ENCODE measurements at regions not wholly inside any gene's neighbourhood (a gene's known extent, or its start where the extent isn't known, plus 50 kb on each side); places are given as distances from the start of the nearest gene placed in this dataset.
"Not testable (repeated sequence)": the region's sequence is repeated elsewhere in the genome, so short reads cannot be mapped to it uniquely, and the experiment has no call there.

DNA sequence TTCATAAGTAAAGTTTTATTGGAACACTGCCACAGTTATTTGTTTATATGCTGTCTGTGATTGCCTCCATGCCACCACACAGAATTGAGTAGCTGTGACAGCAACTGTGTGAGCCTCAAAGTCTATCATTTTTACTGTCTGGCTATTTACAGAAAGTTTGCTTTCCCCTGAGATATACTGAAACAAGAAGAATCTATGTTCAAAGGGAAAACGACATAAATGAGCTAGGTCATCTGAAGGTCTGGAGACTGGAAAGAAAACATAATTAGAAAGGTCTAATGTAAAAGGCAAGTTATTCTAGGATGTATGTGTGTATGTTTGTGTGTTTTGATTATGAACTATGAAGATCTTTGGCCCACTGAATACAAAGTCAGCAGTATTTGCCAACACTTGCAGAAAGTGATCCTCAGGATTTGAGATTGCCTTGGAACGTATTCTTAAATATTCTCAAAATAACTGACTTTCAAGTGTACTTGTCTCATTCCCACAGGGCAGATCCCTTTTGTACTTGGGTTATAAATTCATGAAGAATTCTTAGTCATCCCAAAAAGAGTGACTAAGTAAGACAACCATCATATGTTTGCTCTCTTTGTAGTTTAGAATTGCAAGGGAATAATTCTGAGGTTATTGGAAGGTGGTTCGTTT lies 677.7 kb downstream of the DOK5 start:
- no peak for DNase-seq

DNA sequence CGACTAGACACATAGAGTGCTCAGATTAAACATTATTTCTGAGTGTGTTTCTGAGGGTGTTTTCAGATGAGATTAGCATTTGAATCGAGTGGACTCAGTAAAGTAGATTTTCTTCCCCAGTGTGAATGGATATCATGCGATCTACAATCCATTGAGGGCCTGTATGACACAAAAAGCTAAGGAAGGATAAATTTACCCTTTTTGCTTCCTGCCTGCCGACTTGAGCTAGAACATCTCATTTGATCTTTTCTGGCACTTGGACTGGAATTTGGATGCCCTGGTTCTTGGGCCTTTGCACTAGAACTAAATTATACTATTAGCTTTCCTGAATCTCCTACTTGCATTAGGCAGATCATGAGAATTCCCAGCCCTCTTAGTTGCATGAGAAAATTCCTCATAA lies 675.8 kb downstream of the DOK5 start:
- no peak for DNase-seq

DNA sequence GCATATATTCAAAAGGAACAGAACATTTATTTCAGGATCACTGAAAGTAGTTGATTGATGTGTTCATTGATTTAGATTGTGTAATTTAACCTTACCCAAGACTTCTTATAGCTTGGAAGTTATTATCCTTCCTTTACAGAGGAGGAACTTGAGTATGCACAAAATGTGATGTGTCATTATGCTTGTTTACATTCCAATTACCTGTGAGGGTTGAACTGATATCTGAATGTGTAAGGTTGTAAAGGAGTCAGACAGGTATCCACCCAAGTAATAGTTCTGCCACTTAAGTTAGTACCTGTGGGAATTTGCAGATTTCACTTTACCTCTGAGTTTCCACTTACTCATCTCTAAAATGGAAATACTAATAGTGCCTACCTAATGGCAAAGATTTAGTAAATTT lies 668.2 kb downstream of the DOK5 start:
- DNase-seq: no peak

DNA sequence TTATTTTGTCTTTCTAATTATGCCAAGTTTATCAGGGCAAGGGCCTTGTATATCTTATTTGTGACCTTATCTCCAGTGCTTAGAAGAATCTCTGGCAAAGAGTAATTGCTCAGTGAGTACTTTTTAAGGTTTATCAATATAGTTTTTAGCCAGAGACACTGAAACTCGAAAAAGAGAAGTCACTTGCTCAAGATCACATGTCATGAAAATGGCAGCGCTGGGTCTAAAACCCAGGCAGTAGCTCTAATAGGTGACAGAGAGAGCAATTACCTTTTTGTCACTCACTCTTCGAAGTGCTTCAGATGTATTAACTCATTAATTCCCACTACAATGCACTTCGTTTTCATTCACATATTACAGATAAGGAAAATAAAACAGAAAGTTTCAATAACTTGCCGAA lies 667.5 kb downstream of the DOK5 start:
- DNase-seq: no peak

GRCh38 chr20:55140631-55141030 lies 665.2 kb downstream of the DOK5 start:
- DNase-seq: no peak

DNA sequence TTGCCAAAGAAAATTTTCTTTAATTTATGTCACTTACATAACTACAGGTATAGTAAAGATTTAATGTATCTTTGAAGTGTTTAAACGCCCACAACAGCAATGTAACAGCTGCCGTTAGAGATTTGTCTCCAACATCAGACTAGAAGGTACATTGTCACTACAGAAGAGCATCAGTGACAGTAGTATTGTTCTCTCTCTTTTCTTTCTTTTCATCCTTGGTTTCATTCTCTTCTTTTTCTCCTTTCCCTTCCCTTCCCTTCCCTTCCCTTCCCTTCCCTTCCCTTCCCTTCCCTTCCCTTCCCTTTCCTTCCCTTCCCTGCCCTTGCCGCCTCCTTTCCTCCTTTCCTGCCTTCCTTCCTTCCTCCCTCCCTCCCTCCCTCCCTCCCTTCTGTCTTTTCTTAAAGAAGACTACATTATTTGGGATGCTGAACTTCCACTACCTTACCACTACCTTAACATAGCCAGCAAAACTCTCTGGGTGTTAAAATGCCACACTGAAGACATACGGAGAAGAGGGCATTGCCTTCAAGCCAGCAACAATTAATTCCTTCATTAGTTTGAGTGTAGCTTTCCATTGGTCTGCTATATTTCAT lies 663.9 kb downstream of the DOK5 start:
- DNase-seq: no peak

- DNase-seq: no peak
These were observed 660.5 kb downstream of the DOK5 start for GRCh38 chr20:55135923-55136322.

GRCh38 chr20:55132523-55132922 lies 657.1 kb downstream of the DOK5 start:
- DNase-seq: no peak

DNA sequence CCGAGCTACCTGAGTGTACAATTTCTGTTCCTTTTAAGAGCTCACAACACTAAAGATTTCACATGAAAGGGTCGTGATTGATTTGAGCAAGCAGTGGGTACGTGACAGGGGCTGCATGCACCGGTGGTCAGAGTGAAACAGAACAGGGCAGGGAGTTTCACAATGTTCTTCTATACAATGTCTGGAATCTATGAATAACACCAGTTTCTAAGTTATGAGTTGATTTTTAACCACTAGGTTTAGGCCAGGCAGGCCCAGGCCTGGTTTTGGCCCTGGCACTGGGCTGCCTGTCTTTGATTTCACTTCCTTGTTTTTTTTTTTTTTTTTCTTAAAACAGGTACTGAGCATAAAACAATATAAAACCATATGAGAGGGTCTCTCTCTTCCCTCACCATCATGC lies 642.2 kb downstream of the DOK5 start:
- DNase-seq: not testable (repeated sequence)

- no peak for DNase-seq
These were observed 641.2 kb downstream of the DOK5 start for GRCh38 chr20:55116598-55116997.

GRCh38 chr20:55103188-55103587 lies 627.8 kb downstream of the DOK5 start:
- no peak for DNase-seq

DNA sequence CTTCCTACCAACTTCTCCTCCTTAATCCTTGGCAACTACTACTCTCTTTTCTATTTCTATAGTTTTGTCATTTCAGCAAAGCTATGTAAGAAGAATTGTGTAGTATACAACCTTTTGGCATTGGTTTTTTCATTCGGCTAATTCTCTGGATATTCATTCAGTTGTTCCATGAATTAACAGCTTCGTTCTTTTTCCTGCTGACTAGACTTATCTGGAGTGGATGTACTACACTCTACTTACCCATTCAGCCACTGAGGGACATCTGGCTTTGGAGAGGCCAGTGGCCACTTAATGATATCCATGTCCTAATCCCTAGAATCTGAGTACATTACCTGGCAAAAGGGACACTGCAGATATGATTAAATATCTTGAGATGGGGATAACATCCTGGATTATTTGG lies 623.9 kb downstream of the DOK5 start:
- DNase-seq: no peak

DNA sequence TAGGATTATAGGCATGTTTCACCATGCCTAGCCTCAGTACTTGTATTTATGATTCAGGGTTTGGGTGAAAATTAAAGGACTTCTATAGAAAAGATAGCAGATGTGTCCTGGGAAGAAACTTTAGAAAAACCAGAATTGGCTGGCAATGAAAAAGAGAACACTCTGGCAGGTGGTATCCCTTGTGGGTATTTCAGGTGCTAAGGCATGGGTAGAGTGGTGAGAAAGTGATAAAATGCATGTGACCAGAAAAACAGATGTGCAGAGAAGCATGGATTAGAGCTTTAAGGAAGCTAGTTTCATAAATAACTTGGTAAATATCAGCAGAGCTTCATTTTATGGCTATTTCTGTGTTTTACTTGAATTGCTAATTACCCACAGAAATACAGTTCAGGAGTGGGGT lies 622.2 kb downstream of the DOK5 start:
- no peak for DNase-seq

DNA sequence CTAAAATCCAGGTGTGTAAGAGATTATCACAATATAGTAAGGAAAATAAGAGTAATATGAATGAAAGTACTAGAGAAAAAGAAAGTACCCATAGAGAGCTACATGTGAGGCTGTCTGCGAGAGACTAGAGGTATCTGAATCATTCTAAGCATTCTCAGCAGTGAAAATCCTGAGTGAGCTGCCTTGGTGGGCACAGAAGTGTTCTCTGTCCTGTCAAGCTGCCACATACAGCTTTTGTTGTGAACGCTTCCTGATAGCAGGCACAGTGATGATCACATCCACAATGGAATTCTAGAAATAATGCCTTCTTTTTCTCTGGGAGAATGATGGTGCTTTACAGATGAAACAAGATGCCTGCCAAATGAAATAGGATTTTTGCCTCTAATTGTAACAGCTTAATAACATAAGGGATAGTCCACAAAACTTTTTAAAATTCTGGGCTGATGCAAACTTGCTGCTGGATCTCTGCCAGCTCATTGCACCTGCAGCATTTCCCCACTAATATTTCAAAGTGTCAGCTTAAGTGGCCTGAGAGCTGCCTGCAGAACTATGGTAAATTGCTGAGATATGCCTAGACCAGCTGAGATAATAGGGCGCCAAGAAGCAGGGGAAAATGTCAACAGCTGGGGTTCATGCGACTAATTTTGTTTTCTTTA lies 620.5 kb downstream of the DOK5 start:
- no peak for DNase-seq

DNA sequence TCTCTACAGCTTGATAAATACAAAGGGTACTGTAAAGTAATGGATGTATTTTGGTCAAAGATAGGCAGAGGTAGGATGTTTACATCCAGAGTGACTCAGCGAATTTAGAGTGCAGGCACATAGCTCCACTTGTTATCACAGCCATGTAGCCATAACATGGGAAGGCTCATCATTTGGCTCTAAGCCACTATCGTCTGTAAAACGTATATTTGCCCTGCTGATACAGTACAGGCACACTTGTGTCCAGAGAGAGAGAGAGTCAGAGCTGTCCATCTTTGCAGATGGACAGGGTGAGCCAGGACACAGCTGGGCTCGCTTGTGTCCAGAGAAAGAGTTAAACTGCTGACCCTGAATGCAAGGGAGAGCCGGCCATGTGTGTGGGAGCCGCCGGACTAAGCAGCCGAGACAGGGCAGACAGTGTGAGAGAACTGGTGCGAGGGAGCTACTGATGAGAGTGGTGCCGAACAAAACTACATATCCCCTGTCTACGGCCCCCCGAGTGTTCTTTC lies 619.0 kb downstream of the DOK5 start:
- DNase-seq: no peak

DNA sequence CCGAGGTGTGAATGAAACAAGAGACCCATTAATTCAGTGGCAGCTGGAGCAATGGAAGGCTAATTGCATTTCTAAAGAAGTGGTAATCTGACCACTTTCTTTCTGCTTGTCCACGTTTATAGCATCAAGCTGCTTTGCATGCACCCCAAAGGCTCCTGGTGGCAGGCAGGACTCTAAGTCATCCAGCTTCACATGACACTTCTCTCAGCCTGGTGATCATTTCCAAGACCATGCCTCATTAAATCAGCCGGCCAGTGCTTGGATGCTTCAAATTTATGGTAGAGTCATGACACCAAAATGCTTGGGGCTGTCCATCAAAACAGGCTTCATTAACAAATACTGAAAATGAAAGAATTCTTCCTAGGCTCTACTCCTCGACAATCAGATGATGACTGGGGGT lies 614.9 kb downstream of the DOK5 start:
- DNase-seq: no peak

GRCh38 chr20:55086421-55086820 lies 611.0 kb downstream of the DOK5 start:
- DNase-seq: no peak

GRCh38 chr20:55079917-55080316 lies 604.5 kb downstream of the DOK5 start:
- no peak for DNase-seq

- not testable (repeated sequence) for DNase-seq
These were observed 599.0 kb downstream of the DOK5 start for GRCh38 chr20:55074266-55074840.

GRCh38 chr20:55070001-55070400 lies 594.6 kb downstream of the DOK5 start:
- no peak for DNase-seq

GRCh38 chr20:55067158-55067825 lies 591.9 kb downstream of the DOK5 start:
- no peak for DNase-seq

- DNase-seq: no peak
These were observed 583.5 kb downstream of the DOK5 start for GRCh38 chr20:55058938-55059337.

All from occipital lobe (tissue), 1 donor.